Pancreas (tissue), 10 donors: ENCODE measurements at regions not wholly inside any gene's neighbourhood (a gene's known extent, or its start where the extent isn't known, plus 50 kb on each side); places are given as distances from the start of the nearest gene placed in this dataset.

Source experiments
- ATAC-seq, 4 donors: fragments of 200-7000 bp; cut with Tn5 transposase; one replicate each; pipeline versions ENCODE4 v1.8.0 to v1.9.1; 2020; ENCODE audit warnings: mild to moderate bottlenecking in 4 of 4, moderate library complexity in 4 of 4
- DNase-seq, 6 donors: peaks; one replicate each; pipeline ENCODE4 v3.0.0-alpha.2; 2020
- FAIRE-seq: peaks from 2 replicates; lab custom pipeline; 2012; peaks lifted over from hg19 to GRCh38; lab: Jason Lieb, UNC
- H3K27ac ChIP-seq, 4 donors: fragments of 200-600 bp; sonication (generic); 1 replicate in 3 of 4; 2 replicates in 1 of 4; pipeline versions ENCODE4 v1.5.0 to v1.8.0; 2020
- H3K27me3 ChIP-seq, 4 donors: fragments of 200-600 bp; one replicate each; pipeline ENCODE4 v1.8.0; 2021
- H3K36me3 ChIP-seq, 3 donors: fragments of 200-600 bp; sonication (generic) in 1 of 3; one replicate each; pipeline versions ENCODE4 v1.5.0 to v1.8.0; 2020 to 2021
- H3K4me1 ChIP-seq, 3 donors: fragments of 200-600 bp; one replicate each; pipeline ENCODE4 v1.8.0; 2021
- H3K4me3 ChIP-seq, 4 donors: fragments of 200-600 bp; sonication (generic) in 2 of 4; one replicate each; pipeline versions ENCODE4 v1.5.0 to v1.8.0; 2020 to 2021
- H3K9me3 ChIP-seq, 4 donors: fragments of 200-600 bp; one replicate each; pipeline ENCODE4 v1.8.0; 2021
- CTCF ChIP-seq, 4 donors: fragments of 200-600 bp; sonication (generic) in 3 of 4; IDR thresholded peaks; one replicate each; pipeline versions ENCODE4 v1.5.0 to v1.8.0; 2021; ENCODE audit warnings: antibody characterized with exemption in 4 of 4
- WGBS, 2 donors: extraction: QIAGEN DNeasy Blood & Tissue Kit; methylation state at CpG; one replicate each; pipeline ENCODE4 v1.1.7; 2013; 5-methylcytosine and 5-hydroxymethylcytosine counted together
- intact Hi-C, 3 donors: fragments of 100-400 bp; cut with DNase I; formaldehyde crosslinking; loops; one replicate each; pipeline versions ENCODE4 v1.11.1 to v1.14.2; 2022
- donor health status: healthy with polysubstance abuse.
- donor health status: DM: no; HTN: no; CAD: no; lungs with moderate emphysema.
- donor health status: DM: no; HTN: no; CAD: no.
- donor health status: control.
- donor health status: control.
- donor health status: Bipolar disorder and iron deficiency.
- donor health status: DM: yes; HTN: yes; CAD: no.
- donor health status: DM: no; HTN: no; CAD: no.
- donor health status: DM: no; HTN: no; CAD: no.
- donor health status: DM: yes; HTN: yes; CAD: no.

DNA sequence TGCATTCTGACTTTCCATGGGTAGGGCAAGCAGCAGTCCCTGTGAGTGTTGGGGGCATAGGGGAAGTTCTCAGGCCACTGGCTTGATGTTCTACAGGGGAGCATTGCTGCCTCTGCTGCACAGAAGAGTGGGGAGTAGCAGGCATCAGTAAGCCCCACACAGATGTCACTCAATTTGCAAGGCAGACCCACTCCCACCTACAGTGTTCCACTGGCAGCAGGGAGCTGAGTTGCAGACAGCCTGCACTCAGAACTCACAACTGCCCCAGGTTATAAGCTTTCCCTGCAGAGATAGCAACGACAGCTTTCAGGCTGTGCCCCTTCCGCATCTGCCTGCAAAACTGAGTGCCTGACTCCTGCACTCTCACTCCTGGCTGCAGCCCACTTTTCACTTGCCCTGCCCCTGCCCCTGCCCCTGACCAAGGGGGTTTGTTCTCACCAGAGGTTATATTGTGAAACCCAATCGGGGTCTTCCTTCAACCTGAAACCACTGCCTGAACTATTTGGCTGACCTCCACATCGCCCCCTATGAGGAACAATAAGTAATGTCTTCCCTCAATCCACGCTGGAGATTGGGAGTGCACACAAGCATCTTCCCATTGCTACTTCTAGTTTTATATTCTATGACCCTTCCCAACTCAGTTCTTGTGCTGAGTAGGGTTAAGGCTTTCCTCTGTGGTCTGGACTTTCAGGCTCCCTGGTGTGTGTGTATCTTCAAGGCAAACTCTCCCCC lies 227.4 kb upstream of the CXorf51B start:
- WGBS, 2 donors, result 45 to 52% methylated on average over 5 of the region's 5 CpGs

DNA sequence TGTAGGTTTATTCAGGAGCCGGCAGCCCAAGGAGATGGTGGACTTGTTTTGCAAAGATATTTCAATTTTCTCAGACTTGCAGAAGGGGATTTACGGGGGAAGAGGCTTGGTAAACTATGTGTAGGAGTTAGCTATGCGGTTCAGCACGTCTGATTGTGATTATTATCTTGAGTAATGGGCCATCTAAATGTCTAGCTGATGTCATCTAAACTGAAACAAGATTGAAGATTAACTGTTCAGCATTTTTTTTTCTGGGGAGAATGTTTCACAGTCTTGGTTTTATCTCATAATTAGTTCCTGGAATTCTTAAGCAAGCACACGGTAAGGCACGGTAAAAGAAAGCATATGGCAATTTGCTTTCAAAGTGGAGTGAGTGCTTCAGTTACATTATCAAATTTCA lies 207.3 kb upstream of the CXorf51B start:
- H3K4me3 ChIP-seq, result no peak overlapping the region
- H3K27me3 ChIP-seq, result no peaks in the 10 kb centered on the region
- FAIRE-seq (no peak), DNase-seq (no peak), ATAC-seq (no peak)
- no peak for TF ChIP-seq CTCF (IDR thresholded peaks at IDR 0.05)
- H3K36me3 ChIP-seq, result no peaks in the 10 kb centered on the region
- no peaks in the 10 kb centered on the region for H3K4me1 ChIP-seq
- intact Hi-C loops, result no loop called here
- no peaks in the 10 kb centered on the region for H3K9me3 ChIP-seq
- H3K27ac ChIP-seq, result no peak overlapping the region
- 9 to 24% methylated on average over 6 of the region's 6 CpGs for WGBS, 2 donors

More for the DNA sequence above, 227.4 kb upstream of the CXorf51B start:
- no peak overlapping the region for H3K4me3 ChIP-seq
- H3K36me3 ChIP-seq, result no peaks in the 10 kb centered on the region
- H3K27ac ChIP-seq, result no peak overlapping the region
- H3K9me3 ChIP-seq, result no peaks in the 10 kb centered on the region
- H3K4me1 ChIP-seq, result no peaks in the 10 kb centered on the region
- intact Hi-C loops, result no loop called here
- no peak for FAIRE-seq
- ATAC-seq, result no peak
- peak in 1 of 6 donors; percentile 26 for DNase-seq
- H3K27me3 ChIP-seq, result no peaks in the 10 kb centered on the region
- TF ChIP-seq CTCF (IDR thresholded peaks at IDR 0.05), result no peak

- H3K4me3 ChIP-seq, result no peak overlapping the region
- no peak for TF ChIP-seq CTCF (IDR thresholded peaks at IDR 0.05)
- H3K27ac ChIP-seq, result no peak overlapping the region
- H3K36me3 ChIP-seq, result no peaks in the 10 kb centered on the region
- 68 to 74% methylated on average over 2 of the region's 2 CpGs for WGBS, 2 donors
- no peak for FAIRE-seq
- no peaks in the 10 kb centered on the region for H3K27me3 ChIP-seq
- ATAC-seq, result no peak
- no peaks in the 10 kb centered on the region for H3K9me3 ChIP-seq
- H3K4me1 ChIP-seq, result no peaks in the 10 kb centered on the region
- intact Hi-C loops, result no loop called here
- DNase-seq, result no peak
These were observed 205.4 kb upstream of the CXorf51B start for GRCh38 chrX:146604196-146604595.

- no peaks in the 10 kb centered on the region for H3K36me3 ChIP-seq
- H3K27ac ChIP-seq, result peak overlapping the region in 2 of 4 donors; percentile 23 to 33
- H3K4me3 ChIP-seq, result no peak overlapping the region
- no peaks in the 10 kb centered on the region for H3K27me3 ChIP-seq
- ATAC-seq, result no peak
- H3K4me1 ChIP-seq, result no peaks in the 10 kb centered on the region
- FAIRE-seq, result no peak
- H3K9me3 ChIP-seq, result no peaks in the 10 kb centered on the region
- intact Hi-C loops, result no loop called here
- no peak for DNase-seq
- no peak for TF ChIP-seq CTCF (IDR thresholded peaks at IDR 0.05)
- WGBS, 2 donors, result 21 to 35% methylated on average over 17 of the region's 17 CpGs
These were observed 194.7 kb upstream of the CXorf51B start for GRCh38 chrX:146614663-146615478.
